ENCODE measurements at regions not wholly inside any gene's neighbourhood (a gene's known extent, or its start where the extent isn't known, plus 50 kb on each side); places are given as distances from the start of the nearest gene placed in this dataset.

DNA sequence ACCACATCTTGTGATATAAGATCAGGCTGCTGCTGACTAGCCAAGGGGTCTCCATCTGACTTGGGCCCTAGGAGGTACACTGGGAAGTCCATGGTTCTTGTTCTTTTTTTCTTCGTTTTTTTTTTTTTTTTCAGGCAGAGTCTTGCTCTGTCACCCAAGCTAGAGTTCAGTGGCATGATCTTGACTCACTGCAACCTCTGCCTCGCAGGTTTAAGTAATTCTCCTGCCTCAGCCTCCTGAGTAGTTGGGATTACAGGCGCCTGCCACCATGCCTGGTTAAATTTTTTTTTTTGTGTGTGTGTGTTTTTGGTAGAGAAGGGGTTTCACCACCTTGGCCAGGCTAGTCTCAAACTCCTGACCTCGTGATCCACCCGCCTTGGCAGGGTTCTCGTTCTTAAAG is 178.2 kb downstream of the RMST start:
- Histone ChIP-seq H3K9me3 (no peaks in the 10 kb centered on the region), H3K4me1 (no peaks in the 10 kb centered on the region), H3K27me3 (replicated peaks in 1 of 7) (no peaks in the 10 kb centered on the region), H3K36me3 (no peaks in the 10 kb centered on the region), H3K4me3 (no peak overlapping the region), H3K27ac (no peak overlapping the region)
- no peak for TF ChIP-seq CTCF (IDR thresholded peaks at IDR 0.05 in 8 of 11, conservative IDR thresholded peaks at IDR 0.05 in 3 of 11)
- no peak for TF ChIP-seq POLR2A (IDR thresholded peaks at IDR 0.05)
- intact Hi-C loops (cut with DNase I; ENCODE audit: low total_unique reads), result no loop called here
- 71 to 89% (median 79%) methylated on average over 6 of the region's 6 CpGs for WGBS, 5 donors
- no peak for DNase-seq

DNA sequence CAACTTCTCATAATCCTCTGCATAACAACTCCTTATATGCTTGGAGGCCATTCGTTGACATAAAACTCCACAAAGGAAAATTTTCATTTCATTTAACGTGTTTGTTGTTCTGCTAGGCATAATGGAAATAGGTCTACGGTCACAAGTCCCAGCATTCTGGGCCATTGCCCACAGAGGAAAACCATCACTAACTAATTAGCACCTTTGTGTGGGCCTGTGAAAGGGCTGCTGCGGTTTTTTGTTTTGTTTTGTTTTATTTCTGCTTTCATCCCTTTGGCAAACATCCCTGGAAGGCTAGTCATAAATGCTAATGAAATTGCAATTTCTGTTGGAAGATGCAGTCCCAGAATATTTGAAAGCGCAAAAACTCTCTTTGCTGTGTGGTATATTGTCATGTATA is 180.3 kb downstream of the RMST start:
- Histone ChIP-seq H3K9me3 (no peaks in the 10 kb centered on the region), H3K36me3 (no peaks in the 10 kb centered on the region), H3K4me1 (no peaks in the 10 kb centered on the region), H3K4me3 (no peak overlapping the region), H3K27ac (no peak overlapping the region), H3K27me3 (replicated peaks in 1 of 7) (no peaks in the 10 kb centered on the region)
- no peak for TF ChIP-seq POLR2A (IDR thresholded peaks at IDR 0.05)
- no peak for TF ChIP-seq CTCF (IDR thresholded peaks at IDR 0.05 in 8 of 11, conservative IDR thresholded peaks at IDR 0.05 in 3 of 11)
- no peak for TF ChIP-seq POLR2AphosphoS5 (IDR thresholded peaks at IDR 0.05)
- intact Hi-C loops (cut with DNase I; ENCODE audit: low total_unique reads), result no loop called here
- WGBS, 5 donors, result 76 to 86% (median 76%) methylated on average over 5 of the region's 5 CpGs
- DNase-seq, result no peak

GRCh38 chr12:97643924-97644323 is 181.3 kb downstream of the RMST start:
- Histone ChIP-seq H3K4me1 (no peaks in the 10 kb centered on the region), H3K27me3 (replicated peaks in 1 of 7) (no peaks in the 10 kb centered on the region), H3K36me3 (no peaks in the 10 kb centered on the region), H3K4me3 (no peak overlapping the region), H3K27ac (no peak overlapping the region), H3K9me3 (no peaks in the 10 kb centered on the region)
- TF ChIP-seq POLR2A (IDR thresholded peaks at IDR 0.05) (no peak), CTCF (IDR thresholded peaks at IDR 0.05 in 8 of 11, conservative IDR thresholded peaks at IDR 0.05 in 3 of 11) (no peak), POLR2AphosphoS5 (IDR thresholded peaks at IDR 0.05) (no peak)
- DNase-seq, result no peak
- WGBS, 5 donors, result 89 to 96% (median 93%) methylated on average over 7 of the region's 7 CpGs
- intact Hi-C loops (cut with DNase I; ENCODE audit: low total_unique reads), result no loop called here

DNA sequence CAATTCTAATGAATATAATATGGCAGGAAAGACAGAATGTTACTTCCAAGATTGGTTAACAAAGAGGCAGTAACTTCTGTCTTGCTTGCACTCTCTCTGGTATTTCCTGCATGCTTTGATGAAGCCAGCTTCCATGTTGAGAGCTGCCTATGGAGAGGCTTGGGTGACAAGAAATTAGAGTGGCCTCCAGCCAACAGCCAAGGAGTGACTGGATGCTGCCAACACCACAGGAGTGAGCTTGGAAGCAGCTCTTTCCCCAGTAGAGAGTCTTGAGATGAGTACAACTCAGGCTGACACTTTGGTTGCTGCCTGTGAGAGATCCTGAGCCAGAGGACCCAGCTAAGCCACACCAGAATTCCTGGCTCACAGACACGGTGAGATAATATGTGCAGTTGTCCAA is 183.1 kb downstream of the RMST start:
- no peak for DNase-seq
- 58 to 88% (median 84%) methylated on average over 1 of the region's 1 CpG for WGBS, 5 donors
- Histone ChIP-seq H3K36me3 (no peaks in the 10 kb centered on the region), H3K27ac (no peak overlapping the region), H3K9me3 (peaks cover 0 to 11% (median 0%) of the 10 kb centered on the region in 8 donors), H3K4me1 (no peaks in the 10 kb centered on the region), H3K27me3 (replicated peaks in 1 of 7) (no peaks in the 10 kb centered on the region), H3K4me3 (no peak overlapping the region)
- intact Hi-C loops (cut with DNase I; ENCODE audit: low total_unique reads), result no loop called here
- no peak for TF ChIP-seq CTCF (IDR thresholded peaks at IDR 0.05 in 8 of 11, conservative IDR thresholded peaks at IDR 0.05 in 3 of 11)
- no peak for TF ChIP-seq POLR2A (IDR thresholded peaks at IDR 0.05)
- no peak for TF ChIP-seq POLR2AphosphoS5 (IDR thresholded peaks at IDR 0.05)

Measured in spleen (tissue), 11 donors.